ENCODE measurements at regions not wholly inside any gene's neighbourhood (a gene's known extent, or its start where the extent isn't known, plus 50 kb on each side); places are given as distances from the start of the nearest gene placed in this dataset.

DNA sequence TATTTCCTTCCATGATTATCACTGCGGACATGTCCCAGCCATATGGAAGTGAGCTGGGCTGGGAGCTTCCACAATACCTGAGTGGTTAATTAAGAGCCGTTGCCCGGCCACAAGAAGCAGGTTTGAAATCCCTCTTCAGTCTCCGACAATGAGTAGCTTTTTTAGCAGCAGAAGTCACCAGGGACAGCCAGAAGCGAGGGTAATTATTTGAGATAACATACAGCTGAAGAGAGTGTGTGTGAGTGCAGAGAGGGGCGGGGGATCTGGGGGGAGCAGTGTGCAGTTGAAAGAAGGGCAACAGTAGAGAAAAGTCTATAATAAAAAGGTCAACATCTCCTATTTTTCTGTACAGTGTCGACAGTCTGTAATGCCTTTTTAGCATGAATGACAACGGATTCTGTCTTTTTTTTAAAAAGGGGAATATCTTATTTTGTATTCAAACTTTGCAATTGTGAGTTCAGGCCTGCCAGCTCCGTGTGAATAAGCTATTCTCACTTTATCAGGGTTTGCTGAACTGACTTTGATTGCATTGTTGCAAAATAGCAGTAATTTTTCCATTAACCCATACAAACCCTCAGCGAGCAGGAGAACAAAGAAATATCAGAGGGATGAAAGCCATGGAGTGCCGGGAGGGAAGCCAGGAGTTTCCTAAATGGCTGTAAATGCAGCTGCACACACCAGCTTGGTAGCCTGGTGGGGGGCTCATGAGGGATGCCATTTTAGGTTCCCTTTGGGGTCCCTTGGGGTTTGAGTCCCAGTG, 220.3 kb upstream of the IRX3 start:
- intact Hi-C loops (cut with DNase I), result no loop called here
- no peak for DNase-seq (ENCODE audit: low spot score)

DNA sequence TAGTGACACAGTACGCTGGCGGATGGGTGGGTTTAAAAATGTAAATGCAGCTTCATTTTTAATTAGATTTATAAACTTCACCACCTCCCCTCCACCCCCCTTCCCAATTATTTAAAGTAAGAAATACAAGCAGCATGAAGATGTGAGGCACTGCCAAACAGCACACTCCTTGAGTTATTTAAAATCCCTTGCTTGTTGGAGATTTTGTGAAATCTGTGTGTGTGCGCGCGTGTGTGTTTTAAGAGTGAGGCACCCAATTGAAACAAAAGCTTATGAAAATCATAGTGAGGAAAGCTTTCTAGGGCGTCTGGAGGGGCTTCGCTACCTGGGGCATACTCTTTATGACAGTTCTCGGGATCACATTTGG, 219.6 kb upstream of the IRX3 start:
- intact Hi-C loops (cut with DNase I), result no loop called here
- DNase-seq (ENCODE audit: low spot score), result no peak

DNA sequence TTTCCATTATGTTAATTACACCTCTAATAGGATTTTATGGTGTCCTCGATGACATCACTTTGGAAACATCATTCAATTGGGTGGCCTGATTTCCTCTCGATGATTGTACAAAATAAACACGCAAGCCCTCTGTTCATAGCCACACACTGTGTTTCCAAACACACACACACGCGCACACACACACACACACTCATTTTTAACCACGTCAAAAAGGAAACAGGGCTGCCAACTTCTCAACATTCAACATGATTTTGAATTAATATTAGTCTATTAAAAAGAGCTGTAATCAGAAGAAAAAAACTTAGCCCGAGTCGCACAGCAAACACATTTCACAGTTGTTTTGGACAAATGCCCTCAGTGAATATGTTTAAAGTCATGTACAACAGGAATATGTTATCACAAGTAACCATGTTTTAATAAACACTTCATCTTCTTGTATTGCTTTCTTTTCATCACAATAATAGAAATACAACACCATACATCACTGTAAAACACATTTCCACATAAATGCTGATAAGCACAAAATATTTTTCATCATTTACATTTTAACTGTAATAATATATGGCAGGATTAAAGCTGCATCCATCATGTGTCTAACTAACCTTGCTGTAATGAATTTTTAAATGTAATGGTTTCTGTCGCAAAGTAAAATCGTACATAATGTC, 219.1 kb upstream of the IRX3 start:
- no peak for DNase-seq (ENCODE audit: low spot score)
- intact Hi-C loops (cut with DNase I), result no loop called here

DNA sequence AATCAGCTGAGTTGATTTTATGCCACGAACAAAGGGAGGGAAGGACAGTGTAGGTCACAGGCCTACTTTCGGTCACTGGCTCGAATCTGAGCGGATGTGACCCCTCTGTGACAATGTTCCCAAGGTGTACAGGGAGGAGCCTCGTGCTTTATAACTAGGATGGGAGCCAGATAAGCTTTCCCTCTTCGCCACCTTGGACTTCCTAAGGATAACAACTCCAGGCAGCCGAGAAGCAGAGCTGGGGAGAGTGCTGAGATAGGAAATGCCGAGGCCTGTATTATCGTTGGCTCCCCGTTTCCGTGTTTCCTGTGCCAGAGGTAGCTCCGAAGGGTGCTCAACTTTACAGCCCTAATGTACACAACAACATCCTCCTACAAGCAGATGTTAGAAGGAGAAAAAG, 217.8 kb upstream of the IRX3 start:
- intact Hi-C loops (cut with DNase I), result loop anchor here in 1 of 2 donors (5.0 kb wide), 1 partner anchor 853 kb away; no protein-coding TSS in a partner anchor
- no peak for DNase-seq (ENCODE audit: low spot score)

DNA sequence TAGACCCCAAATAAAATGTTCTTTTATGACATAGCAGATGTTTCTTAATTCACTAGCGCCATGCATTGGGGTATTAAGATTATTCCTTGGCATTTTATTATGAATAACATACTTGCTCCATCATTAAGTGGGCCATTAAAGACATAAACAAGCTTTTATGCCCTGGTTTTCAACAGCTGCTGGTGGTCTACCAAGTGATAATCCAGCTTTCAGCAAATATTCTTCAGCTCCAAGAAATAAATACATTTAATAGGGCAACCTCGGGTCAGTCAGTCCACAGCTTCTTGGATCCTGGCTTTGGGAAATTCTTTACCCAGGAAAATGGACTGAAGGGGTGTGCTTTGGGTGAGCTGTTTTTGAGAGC, 217.3 kb upstream of the IRX3 start:
- no peak for DNase-seq (ENCODE audit: low spot score)
- intact Hi-C loops (cut with DNase I), result loop anchor here in 1 of 2 donors (5.0 kb wide), 1 partner anchor 853 kb away; no protein-coding TSS in a partner anchor

DNA sequence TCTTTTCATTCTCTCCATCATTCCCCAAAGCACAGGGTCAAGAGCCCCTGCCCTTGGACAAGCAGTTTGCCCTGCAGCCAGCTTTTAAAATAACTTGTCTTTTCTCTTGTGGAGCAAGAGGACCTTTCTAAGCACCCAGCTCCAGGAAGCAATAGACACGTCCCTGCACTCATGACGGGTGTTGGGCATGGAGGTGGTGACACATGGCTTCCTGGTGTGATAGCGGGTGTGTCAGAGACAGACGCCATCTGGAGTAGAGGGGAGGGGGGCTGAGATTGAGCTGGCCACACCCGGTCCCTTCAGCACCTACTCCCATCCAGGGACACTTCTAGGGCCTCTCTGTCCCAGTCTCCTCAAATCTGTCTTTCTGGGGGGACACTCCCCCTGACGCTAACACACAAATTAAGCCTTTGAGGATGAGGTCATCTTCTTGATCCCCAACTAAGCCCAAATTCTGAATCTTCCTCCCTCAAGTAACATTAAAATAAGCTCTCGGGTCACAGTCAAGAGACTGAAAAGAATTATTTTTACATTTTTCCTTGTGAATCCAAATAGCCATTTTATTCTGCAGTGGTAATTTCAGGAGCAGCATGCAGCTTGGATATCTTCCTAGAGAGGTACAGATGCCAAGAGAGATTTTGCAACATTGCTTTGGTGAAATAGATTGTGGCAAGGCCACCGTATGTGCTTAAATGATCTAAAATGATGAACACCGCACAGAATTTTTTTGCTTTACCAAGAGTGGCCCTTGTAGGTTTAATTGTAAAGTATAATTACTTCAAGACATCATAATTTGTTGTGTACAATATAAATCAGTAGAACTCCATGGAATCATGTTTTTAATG, 216.6 kb upstream of the IRX3 start:
- intact Hi-C loops (cut with DNase I), result loop anchor here in 1 of 2 donors (5.0 kb wide), 1 partner anchor 854 kb away; no protein-coding TSS in a partner anchor
- no peak for DNase-seq (ENCODE audit: low spot score)

DNA sequence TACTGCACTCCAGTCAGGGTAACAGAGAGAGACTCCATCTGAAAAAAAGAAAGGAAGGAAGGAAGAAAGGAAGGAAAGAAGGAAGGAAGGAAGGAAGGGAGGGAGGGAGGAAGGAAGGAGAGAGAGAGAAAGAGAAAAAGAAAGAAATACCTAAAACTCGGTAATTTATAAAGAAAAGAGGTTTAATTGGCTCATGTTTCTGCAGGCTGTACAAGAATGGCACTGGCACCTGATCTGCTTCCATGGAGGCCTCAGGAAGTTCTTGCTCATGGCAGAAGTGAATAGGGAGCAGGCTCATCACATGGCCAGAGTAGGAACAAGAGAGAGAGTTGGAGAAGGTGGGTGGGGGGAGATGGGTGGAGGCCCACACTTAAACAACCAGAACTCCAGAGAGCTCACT, 215.2 kb upstream of the IRX3 start:
- intact Hi-C loops (cut with DNase I), result loop anchor here in 1 of 2 donors (5.0 kb wide), 1 partner anchor 856 kb away; no protein-coding TSS in a partner anchor
- no peak for DNase-seq (ENCODE audit: low spot score)

DNA sequence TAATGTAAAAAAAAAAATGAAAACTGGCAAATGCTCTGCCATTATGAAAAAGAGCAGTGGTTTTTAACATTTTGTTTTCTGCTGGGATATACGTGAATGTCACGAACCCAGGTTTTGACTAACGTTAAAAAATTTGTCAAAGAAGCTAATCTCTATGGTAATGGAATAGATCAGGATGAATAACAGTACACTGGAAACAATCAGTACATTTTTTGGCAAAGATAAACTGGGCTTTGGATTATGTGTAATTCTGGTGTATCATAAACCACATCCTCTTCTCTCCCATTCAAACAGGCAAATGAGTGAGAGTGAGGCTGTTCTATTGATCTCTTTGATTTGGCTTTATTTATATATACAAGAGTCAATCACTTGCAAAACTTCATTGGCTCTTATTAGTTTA, 207.0 kb upstream of the IRX3 start:
- DNase-seq (ENCODE audit: low spot score), result no peak
- intact Hi-C loops (cut with DNase I), result no loop called here

DNA sequence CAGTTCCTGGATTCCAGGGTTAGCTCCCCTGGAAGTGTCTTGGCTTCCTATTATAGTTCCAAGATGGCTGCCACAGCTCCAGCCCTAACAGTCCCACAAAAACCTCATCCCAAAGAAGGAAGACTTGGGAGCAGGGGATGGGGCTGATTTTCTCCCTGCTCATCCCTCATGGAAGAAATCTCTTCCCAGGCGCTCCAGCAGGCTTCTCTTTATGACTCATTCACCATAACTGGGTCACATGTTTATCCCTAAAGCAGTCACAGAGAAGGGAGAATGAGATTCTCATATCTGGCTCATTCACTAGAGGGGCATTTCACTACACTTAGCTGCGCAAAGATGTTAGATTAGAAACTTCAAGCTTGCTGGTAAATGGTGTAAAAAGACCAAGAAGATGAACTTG, 206.5 kb upstream of the IRX3 start:
- DNase-seq (ENCODE audit: low spot score), result no peak
- intact Hi-C loops (cut with DNase I), result no loop called here

DNA sequence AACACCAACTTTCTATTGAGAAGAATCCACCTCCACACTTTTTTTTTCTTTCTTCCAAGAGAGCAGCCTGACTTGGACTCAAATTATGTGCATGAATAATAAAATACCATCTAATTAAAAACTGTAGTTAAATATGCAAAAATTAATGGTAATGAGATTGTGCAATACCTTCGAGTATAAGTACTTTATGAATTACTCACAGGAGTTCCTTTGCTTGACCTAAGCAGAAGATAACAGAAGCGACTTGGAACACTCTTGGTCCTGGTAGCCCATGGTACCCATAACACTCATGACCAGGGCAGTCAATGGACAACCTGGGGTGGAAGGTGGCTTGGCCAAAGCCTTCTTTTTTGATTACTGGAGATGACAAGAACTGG, 203.5 kb upstream of the IRX3 start:
- intact Hi-C loops (cut with DNase I), result no loop called here
- DNase-seq (ENCODE audit: low spot score), result no peak

DNA sequence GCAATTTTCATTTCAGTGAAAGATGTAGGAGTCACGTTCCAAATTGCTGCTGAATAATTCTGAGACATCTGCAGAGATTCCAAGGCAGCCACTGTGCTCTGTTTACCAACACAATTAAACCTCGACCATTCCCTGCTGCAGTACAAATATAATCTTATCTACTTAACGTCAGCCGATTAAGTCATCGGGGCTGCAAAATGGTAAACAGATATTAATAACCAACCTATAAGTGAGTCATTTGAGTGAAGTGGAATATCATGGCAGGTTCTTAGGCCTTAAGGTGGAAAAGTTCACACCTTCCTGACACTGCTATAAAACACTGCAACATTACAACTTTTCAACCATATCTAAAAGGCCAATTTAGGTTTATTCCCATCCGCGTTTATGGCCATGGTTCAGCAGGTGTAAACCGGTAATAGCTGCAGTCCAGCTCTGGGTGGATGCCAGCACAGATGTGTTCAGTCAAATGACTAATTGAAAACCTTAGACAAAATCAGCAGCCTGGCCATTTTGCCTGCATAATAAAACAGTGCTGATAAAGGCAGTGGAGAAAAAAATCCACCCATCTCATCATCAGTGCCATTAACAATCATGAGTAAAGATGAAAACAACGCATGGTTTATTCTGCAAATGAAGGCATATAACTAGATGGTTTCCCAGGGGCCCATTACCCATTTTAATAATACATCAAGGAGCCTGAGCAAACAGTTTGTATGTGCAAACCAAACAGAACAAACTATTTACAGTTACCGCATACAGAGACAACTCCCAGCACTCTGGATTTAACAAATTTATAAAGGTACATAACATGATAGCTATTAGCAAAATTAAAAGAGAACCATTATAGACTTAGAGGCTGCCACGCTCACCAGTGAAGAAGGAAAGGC, 202.9 kb upstream of the IRX3 start:
- intact Hi-C loops (cut with DNase I), result no loop called here
- DNase-seq (ENCODE audit: low spot score), result no peak

DNA sequence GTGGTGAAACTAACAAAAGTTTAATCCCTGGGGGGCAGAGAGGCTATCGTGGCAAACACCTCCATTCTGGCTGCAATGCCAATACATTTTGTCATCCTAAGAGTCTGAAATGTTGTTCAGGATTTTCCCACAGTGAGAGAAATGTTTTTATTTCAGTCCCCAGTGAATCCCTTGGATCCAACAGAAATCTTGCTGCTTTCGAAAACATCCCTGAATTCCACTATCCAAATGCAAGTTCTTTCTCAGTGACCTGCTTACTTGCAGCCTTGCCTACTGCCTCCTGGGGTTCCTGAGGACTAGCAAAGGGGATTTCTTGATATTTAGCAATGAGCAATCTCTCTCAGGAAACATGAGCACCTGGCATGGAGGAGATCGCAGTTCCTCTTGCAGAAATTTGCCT, 202.1 kb upstream of the IRX3 start:
- intact Hi-C loops (cut with DNase I), result no loop called here
- no peak for DNase-seq (ENCODE audit: low spot score)

DNA sequence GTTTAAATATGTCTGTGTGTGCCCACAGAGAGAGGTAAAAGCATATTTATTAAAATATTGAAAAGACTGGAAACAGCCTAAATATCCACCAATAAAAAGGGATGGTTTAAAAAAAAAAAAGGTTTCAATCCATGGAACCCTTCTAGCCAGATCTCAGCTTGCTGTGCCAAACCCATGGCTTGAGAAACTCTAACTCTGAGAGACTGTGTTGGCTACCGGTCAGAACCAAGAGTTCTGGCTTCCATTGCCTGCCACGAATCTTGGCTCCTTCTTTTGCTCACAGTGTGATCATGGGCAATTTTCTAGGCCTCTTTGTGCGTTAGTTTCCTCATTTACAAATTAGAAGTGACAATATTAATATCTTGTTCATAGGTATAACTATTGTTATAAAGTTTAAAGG, 201.3 kb upstream of the IRX3 start:
- no peak for DNase-seq (ENCODE audit: low spot score)
- intact Hi-C loops (cut with DNase I), result no loop called here

DNA sequence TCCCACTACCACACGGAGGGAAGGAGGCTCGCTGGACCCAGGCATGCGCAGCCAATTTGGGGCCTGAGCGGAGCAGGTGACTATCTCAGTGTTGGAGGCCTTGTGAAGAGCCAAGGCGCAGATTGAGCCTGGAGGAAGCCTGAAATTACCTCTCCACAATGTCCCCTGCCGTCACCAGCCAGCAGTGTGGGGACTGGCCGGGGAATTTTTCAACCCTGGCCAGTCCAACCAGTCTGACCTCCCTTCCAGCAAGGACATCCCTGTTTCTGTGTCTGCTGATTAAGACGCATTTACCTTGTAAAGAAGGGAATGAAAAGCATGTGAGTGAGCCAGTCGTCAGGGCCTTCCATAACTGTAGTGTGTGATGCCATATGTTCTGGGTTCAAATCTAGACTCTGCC, 198.1 kb upstream of the IRX3 start:
- intact Hi-C loops (cut with DNase I), result no loop called here
- DNase-seq (ENCODE audit: low spot score), result no peak

DNA sequence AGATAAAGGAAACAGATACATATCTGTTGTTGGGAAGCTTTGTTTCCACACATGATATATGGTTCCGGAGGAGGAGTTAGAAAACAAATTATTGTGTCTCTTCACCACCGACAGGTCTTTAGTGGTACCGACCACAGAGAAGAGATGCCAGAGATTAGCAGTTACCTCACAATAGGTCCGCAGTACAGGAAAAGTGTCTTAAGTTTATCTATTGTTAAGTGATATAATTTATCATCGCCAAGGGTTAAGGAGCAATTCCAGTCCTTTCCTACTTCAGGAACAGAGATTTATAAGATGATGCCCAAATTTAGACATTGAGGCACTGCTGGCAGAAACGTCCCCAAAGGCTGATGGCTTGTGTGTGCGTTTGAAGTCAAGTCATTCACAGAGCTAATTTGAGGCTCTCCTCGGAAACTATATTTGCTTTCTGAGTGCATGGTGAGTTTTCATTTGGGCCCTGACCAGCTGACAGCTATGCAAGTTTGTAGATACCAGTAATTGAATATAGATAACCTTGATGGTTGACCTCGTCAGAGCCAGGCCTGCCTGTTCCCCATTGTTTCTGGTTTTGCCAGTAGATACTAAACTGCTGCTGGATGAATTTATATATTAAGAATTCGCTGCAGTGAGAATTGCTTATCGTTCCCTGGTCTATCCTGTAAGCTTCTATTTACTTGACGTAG, 196.4 kb upstream of the IRX3 start:
- intact Hi-C loops (cut with DNase I), result no loop called here

DNA sequence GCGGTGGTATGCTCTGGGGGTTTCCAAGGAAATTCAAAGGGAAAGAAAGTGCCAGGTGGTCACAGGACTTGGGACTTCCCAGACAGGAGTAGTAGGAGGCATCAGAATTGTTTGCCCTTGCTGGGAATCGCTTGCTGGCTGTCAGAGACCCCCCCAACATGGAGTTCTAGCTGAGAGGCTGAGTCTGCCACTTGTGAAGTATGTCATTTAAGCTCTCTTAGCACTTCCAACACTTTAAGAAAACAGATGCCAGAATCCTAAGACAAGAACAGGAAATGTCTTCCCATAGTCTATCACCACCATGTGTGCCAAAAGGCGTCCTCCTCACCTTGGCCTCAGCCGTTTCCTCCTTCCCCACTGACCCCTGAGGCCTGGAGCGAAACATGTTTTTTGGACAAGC, 193.8 kb upstream of the IRX3 start:
- intact Hi-C loops (cut with DNase I), result no loop called here
- DNase-seq (ENCODE audit: low spot score), result no peak

More for the DNA sequence above, 196.4 kb upstream of the IRX3 start:
- DNase-seq (ENCODE audit: low spot score), result no peak

DNA sequence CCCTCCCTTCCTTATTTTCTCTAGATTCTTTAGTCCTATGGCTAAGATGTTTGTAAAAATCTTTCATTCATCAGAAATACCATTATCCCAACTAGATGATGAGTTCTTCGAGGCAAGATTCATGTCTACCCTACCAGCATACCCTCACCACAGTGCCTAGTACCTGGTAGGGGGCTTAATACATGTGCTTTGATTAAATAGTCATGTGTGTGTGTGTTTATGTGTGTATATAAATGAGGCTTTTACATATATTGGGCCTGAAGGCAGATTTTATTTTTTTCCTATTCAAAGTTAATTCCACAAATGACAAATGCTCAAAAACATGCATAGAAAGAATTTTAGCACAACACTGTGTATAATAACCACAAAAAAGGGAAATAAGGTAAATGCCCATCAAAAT, 193.0 kb upstream of the IRX3 start:
- intact Hi-C loops (cut with DNase I), result no loop called here
- no peak for DNase-seq (ENCODE audit: low spot score)

DNA sequence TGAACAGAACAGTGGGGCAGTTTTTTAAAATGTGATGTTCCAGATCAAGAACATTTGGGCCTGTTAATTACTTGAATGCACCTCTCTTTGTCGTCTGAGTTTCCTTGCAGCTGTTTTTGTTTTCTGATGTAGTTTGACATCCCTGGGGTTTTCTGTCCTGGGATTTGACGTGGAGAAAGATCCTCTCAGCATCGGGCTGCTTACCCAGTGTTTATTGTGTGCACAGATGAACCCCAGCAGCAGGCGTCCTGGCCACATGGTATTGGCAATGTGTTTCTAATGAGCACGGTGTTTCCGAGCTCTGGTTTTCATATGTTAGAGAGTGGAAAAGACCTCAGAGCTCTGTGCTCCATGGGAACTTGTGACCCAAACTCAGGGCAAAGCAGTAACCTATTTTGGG, 191.1 kb upstream of the IRX3 start:
- no peak for DNase-seq (ENCODE audit: low spot score)
- intact Hi-C loops (cut with DNase I), result no loop called here

Data from posterior vena cava (tissue), 2 donors.